Suprapubic skin (tissue), 4 donors: ENCODE measurements at regions not wholly inside any gene's neighbourhood (a gene's known extent, or its start where the extent isn't known, plus 50 kb on each side); places are given as distances from the start of the nearest gene placed in this dataset.

Source experiments
- DNase-seq, 2 donors: peaks; one replicate each; pipeline ENCODE4 v3.0.0-alpha.2; 2019; ENCODE audit warnings: low spot score in 2 of 2
- H3K27ac ChIP-seq: fragments of 200-600 bp; sonication (generic); one replicate; pipeline ENCODE4 v1.5.1; 2019
- H3K27me3 ChIP-seq: fragments of 200-600 bp; sonication (generic); one replicate; pipeline ENCODE4 v1.5.1; 2019
- H3K36me3 ChIP-seq: fragments of 200-600 bp; sonication (generic); one replicate; pipeline ENCODE4 v1.5.1; 2019
- H3K4me1 ChIP-seq: fragments of 200-600 bp; sonication (generic); one replicate; pipeline ENCODE4 v1.5.1; 2019
- H3K4me3 ChIP-seq: fragments of 200-600 bp; sonication (generic); one replicate; pipeline ENCODE4 v1.5.1; 2019; ENCODE audit warnings: mild to moderate bottlenecking
- H3K9me3 ChIP-seq: fragments of 200-600 bp; sonication (generic); one replicate; pipeline ENCODE4 v1.5.1; 2019
- EP300 ChIP-seq: sonication (generic); formaldehyde crosslinking; IDR thresholded peaks from one replicate; pipeline ENCODE4 v1.6.1; 2017; ENCODE audit warnings: antibody characterized with exemption
- POLR2A ChIP-seq, 2 donors: fragments of 450-650 bp; IDR thresholded peaks; one replicate each; pipeline ENCODE4 v1.6.1; 2017; ENCODE audit warnings: antibody characterized with exemption in 2 of 2, mild to moderate bottlenecking in 2 of 2, moderate library complexity in 2 of 2
- POLR2AphosphoS5 ChIP-seq, 3 donors: sonication (generic); formaldehyde crosslinking; IDR thresholded peaks; one replicate each; pipeline ENCODE4 v1.6.1; 2017; ENCODE audit warnings: antibody characterized with exemption in 3 of 3
- WGBS: methylation state at CpG from one replicate; pipeline ENCODE4 v1.1.5; 2018; 5-methylcytosine and 5-hydroxymethylcytosine counted together
- TF ChIP-seq, protein P1 (sequence below), 2 donors: fragments of 200-600 bp in 1 of 2; fragments of 450-650 bp in 1 of 2; sonication (generic) in 1 of 2; IDR thresholded peaks; one replicate each; pipeline ENCODE4 v1.5.1; 2016 to 2019; ENCODE audit warnings: antibody characterized with exemption in 2 of 2, mild to moderate bottlenecking in 1 of 2, moderate library complexity in 1 of 2

DNA sequence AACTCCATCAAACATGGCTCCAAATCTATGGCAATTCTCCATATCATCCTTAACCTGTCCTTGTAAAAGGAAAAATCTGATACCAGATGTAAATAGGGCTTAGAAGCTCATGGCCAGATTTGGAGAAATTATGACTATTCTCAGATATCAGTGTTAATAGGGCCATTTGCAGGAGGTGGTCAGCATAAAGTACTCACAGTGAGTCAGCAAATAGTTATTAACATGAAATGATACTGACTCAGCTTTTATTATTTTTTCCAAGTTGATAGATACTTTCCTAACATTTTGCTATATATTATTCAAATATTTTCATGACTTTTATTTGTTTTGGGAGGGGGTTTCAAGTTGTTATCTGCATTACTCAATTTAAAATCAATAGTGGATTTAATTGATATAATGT lies 255.8 kb downstream of the MFSD1 start:
- Histone ChIP-seq H3K9me3 (no peaks in the 10 kb centered on the region), H3K4me3 (no peak overlapping the region), H3K36me3 (no peaks in the 10 kb centered on the region), H3K4me1 (no peaks in the 10 kb centered on the region), H3K27me3 (no peaks in the 10 kb centered on the region), H3K27ac (no peak overlapping the region)
- TF ChIP-seq EP300 (no peak), POLR2AphosphoS5 (IDR thresholded peaks at IDR 0.05) (no peak), POLR2A (IDR thresholded peaks at IDR 0.05) (no peak)
- TF ChIP-seq, protein P1, sequence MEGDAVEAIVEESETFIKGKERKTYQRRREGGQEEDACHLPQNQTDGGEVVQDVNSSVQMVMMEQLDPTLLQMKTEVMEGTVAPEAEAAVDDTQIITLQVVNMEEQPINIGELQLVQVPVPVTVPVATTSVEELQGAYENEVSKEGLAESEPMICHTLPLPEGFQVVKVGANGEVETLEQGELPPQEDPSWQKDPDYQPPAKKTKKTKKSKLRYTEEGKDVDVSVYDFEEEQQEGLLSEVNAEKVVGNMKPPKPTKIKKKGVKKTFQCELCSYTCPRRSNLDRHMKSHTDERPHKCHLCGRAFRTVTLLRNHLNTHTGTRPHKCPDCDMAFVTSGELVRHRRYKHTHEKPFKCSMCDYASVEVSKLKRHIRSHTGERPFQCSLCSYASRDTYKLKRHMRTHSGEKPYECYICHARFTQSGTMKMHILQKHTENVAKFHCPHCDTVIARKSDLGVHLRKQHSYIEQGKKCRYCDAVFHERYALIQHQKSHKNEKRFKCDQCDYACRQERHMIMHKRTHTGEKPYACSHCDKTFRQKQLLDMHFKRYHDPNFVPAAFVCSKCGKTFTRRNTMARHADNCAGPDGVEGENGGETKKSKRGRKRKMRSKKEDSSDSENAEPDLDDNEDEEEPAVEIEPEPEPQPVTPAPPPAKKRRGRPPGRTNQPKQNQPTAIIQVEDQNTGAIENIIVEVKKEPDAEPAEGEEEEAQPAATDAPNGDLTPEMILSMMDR (IDR thresholded peaks at IDR 0.05): no peak
- no peak for DNase-seq

GRCh38 chr3:159058859-159059258 lies 257.0 kb downstream of the MFSD1 start:
- H3K36me3 ChIP-seq: no peaks in the 10 kb centered on the region
- no peaks in the 10 kb centered on the region for H3K4me1 ChIP-seq
- H3K27ac ChIP-seq: no peak overlapping the region
- H3K9me3 ChIP-seq: no peaks in the 10 kb centered on the region
- TF ChIP-seq POLR2A (IDR thresholded peaks at IDR 0.05): no peak
- TF ChIP-seq EP300: no peak
- TF ChIP-seq, protein P1 (IDR thresholded peaks at IDR 0.05): no peak
- no peak for TF ChIP-seq POLR2AphosphoS5 (IDR thresholded peaks at IDR 0.05)
- DNase-seq: no peak
- no peaks in the 10 kb centered on the region for H3K27me3 ChIP-seq
- WGBS: 82% methylated on average over 3 of the region's 3 CpGs
- no peak overlapping the region for H3K4me3 ChIP-seq

DNA sequence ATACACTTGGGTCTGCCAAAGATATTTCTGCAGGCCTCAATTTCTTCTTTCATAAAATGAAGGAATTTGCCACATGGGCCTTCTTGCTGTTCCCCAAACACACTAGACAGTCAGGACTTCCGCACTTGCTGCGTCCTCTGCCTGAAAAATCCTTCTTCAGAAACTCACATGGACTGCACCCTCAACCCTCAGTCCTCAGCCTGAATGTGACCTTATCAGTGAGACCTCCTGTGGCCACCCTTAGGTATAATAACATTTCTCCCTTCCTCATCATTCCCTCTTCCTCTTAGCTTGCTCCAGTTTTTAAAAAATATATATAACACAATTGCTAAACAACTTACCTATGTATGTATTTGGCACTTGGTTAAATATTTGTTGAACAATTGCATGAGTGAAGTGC lies 257.5 kb downstream of the MFSD1 start:
- TF ChIP-seq POLR2A (IDR thresholded peaks at IDR 0.05) (no peak), POLR2AphosphoS5 (IDR thresholded peaks at IDR 0.05) (no peak), EP300 (no peak)
- TF ChIP-seq, protein P1 (IDR thresholded peaks at IDR 0.05): no peak
- no peaks in the 10 kb centered on the region for H3K27me3 ChIP-seq
- DNase-seq: no peak
- no peaks in the 10 kb centered on the region for H3K9me3 ChIP-seq
- no peak overlapping the region for H3K4me3 ChIP-seq
- no peaks in the 10 kb centered on the region for H3K4me1 ChIP-seq
- no peaks in the 10 kb centered on the region for H3K36me3 ChIP-seq
- no peak overlapping the region for H3K27ac ChIP-seq
- WGBS: 89% methylated on average over 2 of the region's 2 CpGs

GRCh38 chr3:159062734-159063410 lies 261.0 kb downstream of the MFSD1 start:
- Histone ChIP-seq H3K36me3 (no peaks in the 10 kb centered on the region), H3K27me3 (no peaks in the 10 kb centered on the region), H3K4me1 (no peaks in the 10 kb centered on the region), H3K9me3 (no peaks in the 10 kb centered on the region), H3K27ac (no peak overlapping the region), H3K4me3 (no peak overlapping the region)
- TF ChIP-seq EP300: no peak
- TF ChIP-seq, protein P1 (IDR thresholded peaks at IDR 0.05): no peak
- no peak for DNase-seq
- WGBS: 83% methylated on average over 5 of the region's 6 CpGs

DNA sequence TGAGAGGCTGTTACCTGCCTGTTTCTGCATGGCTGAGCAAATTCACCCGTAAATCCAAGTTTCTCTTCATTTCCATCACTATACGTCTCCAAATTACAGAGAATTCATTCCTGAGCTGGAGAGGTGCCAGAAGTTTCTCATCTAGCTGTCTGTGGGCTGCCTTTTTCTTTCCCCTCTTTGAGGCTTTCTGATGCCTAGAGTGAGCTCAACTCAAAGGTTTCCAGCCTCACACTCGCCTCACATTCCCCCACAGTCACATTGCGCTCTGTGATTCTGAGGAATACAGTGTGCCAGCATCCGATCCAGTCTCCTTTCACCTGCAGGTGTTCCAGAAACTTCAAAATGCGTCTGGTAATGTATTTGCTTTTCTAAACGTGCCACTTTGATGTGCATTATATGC lies 267.2 kb downstream of the MFSD1 start, which contains the start of gene IQCJ:
Gene IQCJ, plus strand, starts transcription at position 229 of the 400 bp plus-strand sequence.
- 44% methylated on average over 7 of the region's 7 CpGs for WGBS
- Histone ChIP-seq H3K27me3 (no peaks in the 10 kb centered on the region), H3K4me1 (no peaks in the 10 kb centered on the region), H3K36me3 (no peaks in the 10 kb centered on the region), H3K4me3 (no peak within 1 kb of the TSS), H3K27ac (no peak within 1 kb of the TSS), H3K9me3 (no peaks in the 10 kb centered on the region)
- TF ChIP-seq POLR2AphosphoS5 (IDR thresholded peaks at IDR 0.05) (no peak), POLR2A (IDR thresholded peaks at IDR 0.05) (no peak), EP300 (no peak)
- TF ChIP-seq, protein P1 (IDR thresholded peaks at IDR 0.05): no peak
- no peak for DNase-seq
